Testis (tissue), 2 donors: ENCODE measurements at regions not wholly inside any gene's neighbourhood (a gene's known extent, or its start where the extent isn't known, plus 50 kb on each side); places are given as distances from the start of the nearest gene placed in this dataset.

ENCODE experiments used
- POLR2A ChIP-seq: fragments of 450-650 bp; IDR thresholded peaks from one replicate; pipeline ENCODE4 v1.6.1; 2017; ENCODE audit warnings: antibody characterized with exemption, mild to moderate bottlenecking, moderate library complexity
- TF ChIP-seq, protein P1 (sequence below), 3 experiments: fragments of 450-650 bp in 2 of 3; fragments of 200-600 bp in 1 of 3; sonication (generic) in 1 of 3; IDR thresholded peaks; one replicate each; pipeline ENCODE4 v1.5.1; 2016 to 2019; ENCODE audit warnings: antibody characterized with exemption in 3 of 3, mild to moderate bottlenecking in 2 of 3, moderate library complexity in 1 of 3

GRCh38 chrX:112355931-112356330 lies 273.4 kb upstream of the TRPC5 start:
- no peak for TF ChIP-seq POLR2A
- TF ChIP-seq, protein P1, sequence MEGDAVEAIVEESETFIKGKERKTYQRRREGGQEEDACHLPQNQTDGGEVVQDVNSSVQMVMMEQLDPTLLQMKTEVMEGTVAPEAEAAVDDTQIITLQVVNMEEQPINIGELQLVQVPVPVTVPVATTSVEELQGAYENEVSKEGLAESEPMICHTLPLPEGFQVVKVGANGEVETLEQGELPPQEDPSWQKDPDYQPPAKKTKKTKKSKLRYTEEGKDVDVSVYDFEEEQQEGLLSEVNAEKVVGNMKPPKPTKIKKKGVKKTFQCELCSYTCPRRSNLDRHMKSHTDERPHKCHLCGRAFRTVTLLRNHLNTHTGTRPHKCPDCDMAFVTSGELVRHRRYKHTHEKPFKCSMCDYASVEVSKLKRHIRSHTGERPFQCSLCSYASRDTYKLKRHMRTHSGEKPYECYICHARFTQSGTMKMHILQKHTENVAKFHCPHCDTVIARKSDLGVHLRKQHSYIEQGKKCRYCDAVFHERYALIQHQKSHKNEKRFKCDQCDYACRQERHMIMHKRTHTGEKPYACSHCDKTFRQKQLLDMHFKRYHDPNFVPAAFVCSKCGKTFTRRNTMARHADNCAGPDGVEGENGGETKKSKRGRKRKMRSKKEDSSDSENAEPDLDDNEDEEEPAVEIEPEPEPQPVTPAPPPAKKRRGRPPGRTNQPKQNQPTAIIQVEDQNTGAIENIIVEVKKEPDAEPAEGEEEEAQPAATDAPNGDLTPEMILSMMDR (IDR thresholded peaks at IDR 0.05) = no peak
